K562 (cell line): ENCODE measurements at regions not wholly inside any gene's neighbourhood (a gene's known extent, or its start where the extent isn't known, plus 50 kb on each side); places are given as distances from the start of the nearest gene placed in this dataset.

ENCODE experiments used
- ATAC-seq: fragments of 200-7000 bp; cut with Tn5 transposase; 3 replicates; pipeline ENCODE4 v1.9.1; 2020; ENCODE audit warnings: moderate library complexity
- BruUV-seq: library from RNA; stranded (reverse); fragments of 400-500 nt; replicated peaks from 2 replicates; lab custom pipeline; 2021; lab: Mats Ljungman, UMichigan
- CTCF ChIA-PET: fragments of 300-600 bp; formaldehyde crosslinking; extraction: SDS; loops from one replicate; lab custom pipeline; 2021; ENCODE audit warnings: low intra/inter-chr PET ratio; lab: Yijun Ruan, JAX
- POLR2A ChIA-PET: fragments of 300-600, 350-650 bp; sonication (Branson Sonifier 250); formaldehyde crosslinking; extraction: SDS; loops from one replicate; lab custom pipeline; 2021; ENCODE audit warnings: antibody characterized with exemption, inconsistent platforms; lab: Yijun Ruan, JAX
- DNase-seq, 4 experiments: peaks; one replicate each; pipeline versions ENCODE4 v3.0.0 to v3.0.0-alpha.2; 2011 to 2018; ENCODE audit warnings: low spot score in 3 of 4, mixed read lengths in 3 of 4; ENCODE audit errors: extremely low read depth in 1 of 4
- FAIRE-seq: peaks from 2 replicates; lab custom pipeline; 2011; peaks lifted over from hg19 to GRCh38; lab: Jason Lieb, UNC
- H2AFZ ChIP-seq: 2 replicates; pipeline ENCODE4 v1.6.0; 2011; ENCODE audit warnings: low read depth, low read length, control low read depth, inconsistent platforms
- H3K27ac ChIP-seq: fragments of 200-600 bp; 3 replicates; pipeline ENCODE4 v1.8.0; 2011; ENCODE audit warnings: low read depth, mild to moderate bottlenecking, control low read depth, inconsistent platforms, low read length, moderate library complexity, mixed read lengths; ENCODE audit errors: extremely low read depth
- H3K27me3 ChIP-seq, 2 experiments: fragments of 300-600 bp in 1 of 2; 2 replicates in 1 of 2; 3 replicates in 1 of 2; pipeline versions ENCODE4 v1.6.0 to v1.8.0; 2011; ENCODE audit warnings: inconsistent platforms in 2 of 2, low read length in 2 of 2, mild to moderate bottlenecking in 1 of 2, mixed read lengths in 1 of 2, moderate library complexity in 1 of 2; ENCODE audit not compliant: control insufficient read depth in 2 of 2, insufficient read depth in 2 of 2
- H3K36me3 ChIP-seq: fragments of 300-600 bp; 3 replicates; pipeline ENCODE4 v1.8.0; 2011; ENCODE audit warnings: mild to moderate bottlenecking, low read length, inconsistent platforms; ENCODE audit not compliant: control insufficient read depth, insufficient read depth
- H3K4me1 ChIP-seq, 2 experiments: fragments of 200-600 bp in 1 of 2; replicated peaks in 1 of 2; 2 replicates in 1 of 2; 3 replicates in 1 of 2; pipeline versions ENCODE4 v1.5.1 to v1.8.0; 2011; ENCODE audit warnings: inconsistent platforms in 2 of 2, low read length in 2 of 2, mild to moderate bottlenecking in 1 of 2, mixed read lengths in 1 of 2, moderate library complexity in 1 of 2; ENCODE audit not compliant: control insufficient read depth in 2 of 2, insufficient read depth in 2 of 2
- H3K4me2 ChIP-seq: 2 replicates; pipeline ENCODE4 v1.6.1; 2011; ENCODE audit warnings: low read length, control low read depth, inconsistent platforms, mixed read lengths; ENCODE audit not compliant: insufficient read depth
- H3K4me3 ChIP-seq: fragments of 200-600 bp; sonication (generic), shearing (Covaris generic); 2 replicates; pipeline ENCODE4 v1.5.1; 2016; ENCODE audit warnings: control low read depth, inconsistent platforms
- H3K79me2 ChIP-seq: fragments of 200-600 bp; 3 replicates; pipeline ENCODE4 v1.8.0; 2011; ENCODE audit warnings: low read length, inconsistent platforms; ENCODE audit not compliant: control insufficient read depth, insufficient read depth
- H3K9ac ChIP-seq, 2 experiments: 2 replicates each; pipeline versions ENCODE4 v1.6.0 to v1.6.1; 2011; ENCODE audit warnings: low read depth in 2 of 2, low read length in 2 of 2, control low read depth in 1 of 2, inconsistent platforms in 1 of 2, mild to moderate bottlenecking in 1 of 2, mixed read lengths in 1 of 2; ENCODE audit not compliant: insufficient read depth in 1 of 2
- H3K9me1 ChIP-seq: one replicate; pipeline ENCODE4 v1.6.0; 2011; ENCODE audit warnings: inconsistent platforms, mild to moderate bottlenecking, low read length, moderate library complexity; ENCODE audit not compliant: control insufficient read depth, insufficient read depth
- H3K9me3 ChIP-seq: replicated peaks from 2 replicates; pipeline ENCODE4 v1.5.1; 2011; ENCODE audit warnings: low read depth, low read length, inconsistent platforms; ENCODE audit not compliant: control insufficient read depth, insufficient read depth
- H4K20me1 ChIP-seq: replicated peaks from 2 replicates; pipeline ENCODE4 v1.6.1; 2011; ENCODE audit warnings: low read length, inconsistent platforms, mixed read lengths; ENCODE audit not compliant: control insufficient read depth, insufficient read depth
- ADNP ChIP-seq: fragments of 200-800 bp; sonication (Bioruptor generic); IDR thresholded peaks from 2 replicates; pipeline ENCODE4 v1.6.1; 2016; ENCODE audit warnings: missing genetic modification characterization, missing compliant biosample characterization
- CBX8 ChIP-seq: fragments of 200-600 bp; sonication (generic); IDR thresholded peaks from 2 replicates; pipeline ENCODE4 v1.6.1; 2012; ENCODE audit warnings: borderline replicate concordance, mixed run types, low read depth, mild to moderate bottlenecking, moderate library complexity, mixed read lengths, low read length, control low read depth, inconsistent platforms; ENCODE audit not compliant: poor library complexity, severe bottlenecking; ENCODE audit errors: extremely low read depth
- KDM2B ChIP-seq: fragments of 250-450 bp; sonication (Bioruptor Pico); IDR thresholded peaks from 2 replicates; pipeline ENCODE4 v1.8.0; 2021; ENCODE audit warnings: mild to moderate bottlenecking, moderate library complexity
- NELFE ChIP-seq: IDR thresholded peaks from 2 replicates; pipeline ENCODE4 v1.6.1; 2011; ENCODE audit warnings: mild to moderate bottlenecking; ENCODE audit not compliant: insufficient read depth, insufficient read length
- POLR2AphosphoS5 ChIP-seq: IDR thresholded peaks from 2 replicates; pipeline ENCODE4 v1.6.1; 2011; ENCODE audit warnings: mild to moderate bottlenecking, low read depth, low read length, moderate library complexity; ENCODE audit not compliant: control insufficient read depth, insufficient read depth
- POLR3G ChIP-seq: IDR thresholded peaks from 2 replicates; pipeline ENCODE4 v1.6.1; 2011; ENCODE audit not compliant: insufficient read length, insufficient replicate concordance; ENCODE audit errors: extremely low read depth
- PYGO2 ChIP-seq: fragments of 450-650 bp; IDR thresholded peaks from 2 replicates; pipeline ENCODE4 v1.6.1; 2016; ENCODE audit warnings: mild to moderate bottlenecking, missing genetic modification characterization, moderate library complexity, missing compliant biosample characterization
- SETDB1 ChIP-seq: IDR thresholded peaks from one replicate; pipeline ENCODE4 v1.6.1; 2012; ENCODE audit warnings: low read length, control low read depth, inconsistent platforms
- ZKSCAN8 ChIP-seq: fragments of 200-800 bp; sonication (Bioruptor generic); IDR thresholded peaks from 2 replicates; pipeline ENCODE4 v1.6.1; 2016; ENCODE audit warnings: missing genetic modification characterization, missing compliant biosample characterization
- ZNF146 ChIP-seq: IDR thresholded peaks from one replicate; pipeline ENCODE4 v1.6.1; 2018; ENCODE audit warnings: missing compliant biosample characterization; ENCODE audit not compliant: unreplicated experiment
- ZNF668 ChIP-seq: fragments of 250-450 bp; sonication (Bioruptor Pico); IDR thresholded peaks from 2 replicates; pipeline ENCODE4 v1.8.0; 2022; ENCODE audit warnings: mild to moderate bottlenecking, inconsistent platforms
- WGBS: fragments of 100-300 bp; shearing (Covaris generic); methylation state at CpG from one replicate; pipeline ENCODE4 v1.1.6; 2016; ENCODE audit warnings: low coverage, mixed read lengths; ENCODE audit not compliant: insufficient coverage; ENCODE audit errors: missing lambda C conversion rate; 5-methylcytosine and 5-hydroxymethylcytosine counted together
- in situ Hi-C: fragments of 300-500 bp; cut with MboI; formaldehyde crosslinking; loops from 4 replicates; pipeline ENCODE4 v1.15.0; 2018; ENCODE audit warnings: inconsistent platforms, mixed read lengths
- intact Hi-C: fragments of 100-400 bp; cut with micrococcal nuclease; formaldehyde crosslinking; loops from 2 replicates; pipeline ENCODE4 v1.14.2; 2022
- TF ChIP-seq, protein P1 (sequence below): fragments of 450-650 bp; IDR thresholded peaks from 2 replicates; pipeline ENCODE4 v1.6.1; 2016; ENCODE audit warnings: antibody characterized with exemption
- TF ChIP-seq, protein P2 (sequence below): sonication (generic); formaldehyde crosslinking; IDR thresholded peaks from 2 replicates; pipeline ENCODE4 v1.8.0; 2023; ENCODE audit warnings: mild to moderate bottlenecking, missing genetic modification reagents

DNA sequence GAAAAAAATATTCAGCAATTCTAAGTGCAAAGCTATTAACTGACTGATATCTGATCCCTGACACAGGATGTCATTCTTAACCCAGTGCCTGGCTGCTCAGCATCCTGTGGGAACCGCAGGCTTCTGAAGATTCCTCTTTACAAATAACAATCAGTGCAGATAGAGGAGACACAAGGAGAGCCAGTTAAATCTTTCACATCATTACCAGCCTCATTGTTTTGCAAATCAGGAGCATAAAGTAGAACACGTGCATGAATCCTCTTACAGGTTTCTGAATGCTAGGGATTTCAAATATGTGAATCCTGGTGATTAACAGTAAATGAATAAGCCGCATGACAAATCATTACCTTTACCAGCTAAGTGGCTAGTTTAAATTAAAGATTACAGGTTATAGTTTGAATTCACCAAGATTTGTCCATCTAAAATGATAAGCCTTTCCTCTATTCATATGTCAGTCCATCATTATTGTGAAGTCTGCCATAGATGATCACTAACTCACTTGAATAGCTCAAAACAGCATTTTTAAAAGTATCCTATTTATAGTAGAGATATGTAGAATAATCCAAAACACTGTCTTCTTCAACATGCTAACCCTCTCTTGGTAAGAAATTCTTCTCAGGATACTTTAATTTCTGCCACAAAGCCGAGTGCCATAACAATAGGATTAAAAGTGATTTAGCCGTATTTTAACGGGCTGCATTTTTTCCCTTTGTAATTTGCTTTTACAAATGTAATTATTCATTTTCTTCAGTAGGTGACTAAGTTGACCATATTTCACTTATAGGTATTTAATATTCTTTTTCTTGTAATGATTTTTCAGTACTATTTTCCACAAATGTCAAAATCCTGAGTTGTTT, 367.3 kb upstream of the EPHA7 start:
- H3K9ac ChIP-seq: no peak overlapping the region
- no peaks in the 10 kb centered on the region for H3K36me3 ChIP-seq
- no peaks in the 10 kb centered on the region for H3K4me1 ChIP-seq
- no peaks in the 10 kb centered on the region for H3K9me1 ChIP-seq
- H3K79me2 ChIP-seq: no peaks in the 10 kb centered on the region
- ATAC-seq: no peak
- in situ Hi-C loops: no loop called here
- H3K27ac ChIP-seq: no peak overlapping the region
- H4K20me1 ChIP-seq: no peaks in the 10 kb centered on the region
- no peak overlapping the region for H3K4me3 ChIP-seq
- no peaks in the 10 kb centered on the region for H3K27me3 ChIP-seq
- FAIRE-seq: no peak
- ChIA-PET CTCF (no interaction called here), POLR2A (no interaction called here)
- no TSS peak for BruUV-seq
- H3K9me3 ChIP-seq: no peaks in the 10 kb centered on the region; the same call in 1 of the 2 replicates
- intact Hi-C loops: no loop called here
- 1% methylated on average over 6 of the region's 6 CpGs for WGBS
- no peak for DNase-seq
- no peak for TF ChIP-seq SETDB1
- no peak overlapping the region for H2AFZ ChIP-seq
- H3K4me2 ChIP-seq: no peak overlapping the region

GRCh38 chr6:93785694-93786030, 366.3 kb upstream of the EPHA7 start:
- Histone ChIP-seq H3K4me3 (no peak overlapping the region), H3K4me2 (no peak overlapping the region), H3K36me3 (no peaks in the 10 kb centered on the region), H3K27me3 (no peaks in the 10 kb centered on the region), H3K9me1 (no peaks in the 10 kb centered on the region), H3K9me3 (no peaks in the 10 kb centered on the region; the same call in 1 of the 2 replicates), H2AFZ (no peak overlapping the region), H4K20me1 (no peaks in the 10 kb centered on the region), H3K27ac (no peak overlapping the region), H3K4me1 (no peaks in the 10 kb centered on the region), H3K9ac (no peak overlapping the region), H3K79me2 (no peaks in the 10 kb centered on the region)
- 0% methylated on average over 3 of the region's 3 CpGs for WGBS
- FAIRE-seq (no peak), DNase-seq (no peak), ATAC-seq (no peak)
- intact Hi-C loops (no loop called here), in situ Hi-C loops (no loop called here)
- CTCF ChIA-PET: no interaction called here
- POLR2A ChIA-PET: no interaction called here
- BruUV-seq: no TSS peak
- TF ChIP-seq KDM2B (CRISPR knock-in tag) (no peak), POLR2AphosphoS5 (no peak), PYGO2 (tag) (no peak), ADNP (tag) (no peak), POLR3G (no peak), ZKSCAN8 (CRISPR knock-in tag) (no peak), NELFE (no peak), ZNF146 (CRISPR knock-in tag) (no peak), ZNF668 (CRISPR knock-in tag) (no peak), CBX8 (no peak)
- TF ChIP-seq, protein P1, sequence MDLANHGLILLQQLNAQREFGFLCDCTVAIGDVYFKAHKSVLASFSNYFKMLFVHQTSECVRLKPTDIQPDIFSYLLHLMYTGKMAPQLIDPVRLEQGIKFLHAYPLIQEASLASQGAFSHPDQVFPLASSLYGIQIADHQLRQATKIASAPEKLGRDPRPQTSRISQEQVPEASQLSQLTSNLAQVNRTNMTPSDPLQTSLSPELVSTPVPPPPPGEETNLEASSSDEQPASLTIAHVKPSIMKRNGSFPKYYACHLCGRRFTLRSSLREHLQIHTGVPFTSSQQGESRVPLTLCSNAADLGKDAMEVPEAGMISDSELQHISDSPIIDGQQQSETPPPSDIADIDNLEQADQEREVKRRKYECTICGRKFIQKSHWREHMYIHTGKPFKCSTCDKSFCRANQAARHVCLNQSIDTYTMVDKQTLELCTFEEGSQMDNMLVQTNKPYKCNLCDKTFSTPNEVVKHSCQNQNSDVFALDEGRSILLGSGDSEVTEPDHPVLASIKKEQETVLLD: no peak
- TF ChIP-seq, protein P2, sequence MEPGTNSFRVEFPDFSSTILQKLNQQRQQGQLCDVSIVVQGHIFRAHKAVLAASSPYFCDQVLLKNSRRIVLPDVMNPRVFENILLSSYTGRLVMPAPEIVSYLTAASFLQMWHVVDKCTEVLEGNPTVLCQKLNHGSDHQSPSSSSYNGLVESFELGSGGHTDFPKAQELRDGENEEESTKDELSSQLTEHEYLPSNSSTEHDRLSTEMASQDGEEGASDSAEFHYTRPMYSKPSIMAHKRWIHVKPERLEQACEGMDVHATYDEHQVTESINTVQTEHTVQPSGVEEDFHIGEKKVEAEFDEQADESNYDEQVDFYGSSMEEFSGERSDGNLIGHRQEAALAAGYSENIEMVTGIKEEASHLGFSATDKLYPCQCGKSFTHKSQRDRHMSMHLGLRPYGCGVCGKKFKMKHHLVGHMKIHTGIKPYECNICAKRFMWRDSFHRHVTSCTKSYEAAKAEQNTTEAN (CRISPR knock-in tag): no peak
